ENCODE measurements at regions not wholly inside any gene's neighbourhood (a gene's known extent, or its start where the extent isn't known, plus 50 kb on each side); places are given as distances from the start of the nearest gene placed in this dataset.

- CTCF ChIA-PET, result no interaction called here
- POLR2A ChIA-PET, result no interaction called here
Observed at GRCh38 chr20:12575352-12576095, 433.2 kb upstream of the SPTLC3 start.

GRCh38 chr20:12577213-12577612, 431.6 kb upstream of the SPTLC3 start:
- H3K4me1 ChIP-seq (ENCODE audit: control insufficient read depth, insufficient read depth, low read length), result no peaks in the 10 kb centered on the region
- no peak for TF ChIP-seq ZNF785 (tag by site-specific recombination; IDR thresholded peaks at IDR 0.05)
- TF ChIP-seq ZNF513 (tag by site-specific recombination; IDR thresholded peaks at IDR 0.05), result no peak
- no peak for TF ChIP-seq OSR2 (tag by site-specific recombination; IDR thresholded peaks at IDR 0.05)
- no peak for TF ChIP-seq ZNF391 (tag by site-specific recombination; IDR thresholded peaks at IDR 0.05; ENCODE audit: borderline replicate concordance, low read depth)
- TF ChIP-seq ZNF530 (tag by site-specific recombination; IDR thresholded peaks at IDR 0.05; ENCODE audit: low read depth), result no peak
- no peak for TF ChIP-seq ZNF660 (tag by site-specific recombination; IDR thresholded peaks at IDR 0.05)
- no peak for TF ChIP-seq HOXA7 (CRISPR knock-in tag; IDR thresholded peaks at IDR 0.05; ENCODE audit: borderline replicate concordance)
- TF ChIP-seq ZNF302 (tag by site-specific recombination; IDR thresholded peaks at IDR 0.05; ENCODE audit: low read depth), result no peak
- no peak for TF ChIP-seq ZNF341 (tag by site-specific recombination; IDR thresholded peaks at IDR 0.05; ENCODE audit: low read depth)
- no peak for TF ChIP-seq KLF9 (tag by site-specific recombination; IDR thresholded peaks at IDR 0.05; ENCODE audit: low read depth)
- no peak for TF ChIP-seq ZNF133 (tag by site-specific recombination; IDR thresholded peaks at IDR 0.05)
- TF ChIP-seq ZNF2 (tag by site-specific recombination; IDR thresholded peaks at IDR 0.05), result no peak
- no peak for TF ChIP-seq HIC1 (tag by site-specific recombination; IDR thresholded peaks at IDR 0.05)
- TF ChIP-seq YY2 (tag by site-specific recombination; IDR thresholded peaks at IDR 0.05), result no peak
- TF ChIP-seq ZNF707 (tag by site-specific recombination; IDR thresholded peaks at IDR 0.05), result no peak
- TF ChIP-seq ZNF10 (tag by site-specific recombination; IDR thresholded peaks at IDR 0.05), result no peak
- no peak for TF ChIP-seq ZNF157 (tag by site-specific recombination; IDR thresholded peaks at IDR 0.05)
- ChIA-PET CTCF (no interaction called here), POLR2A (no interaction called here)
- H3K4me3 ChIP-seq (ENCODE audit: low read depth, low read length), result no peak overlapping the region
- no peaks in the 10 kb centered on the region for H3K36me3 ChIP-seq (ENCODE audit: control insufficient read depth in 2 of 2, insufficient read depth in 1 of 2, low read length in 2 of 2)
- H3K9me3 ChIP-seq (ENCODE audit: control insufficient read depth, insufficient read depth, low read depth, low read length), result no peaks in the 10 kb centered on the region
- H3K27ac ChIP-seq (ENCODE audit: extremely low read depth, low read depth, low read length), result no peak overlapping the region

More at GRCh38 chr20:12575352-12576095, 433.2 kb upstream of the SPTLC3 start:
- H3K27ac ChIP-seq (ENCODE audit: extremely low read depth, low read depth, low read length), result no peak overlapping the region
- H3K9me3 ChIP-seq (ENCODE audit: control insufficient read depth, insufficient read depth, low read depth, low read length), result no peaks in the 10 kb centered on the region
- H3K4me3 ChIP-seq (ENCODE audit: low read depth, low read length), result no peak overlapping the region
- no peaks in the 10 kb centered on the region for H3K36me3 ChIP-seq (ENCODE audit: control insufficient read depth in 2 of 2, insufficient read depth in 1 of 2, low read length in 2 of 2)
- TF ChIP-seq ZNF211 (tag by site-specific recombination; IDR thresholded peaks at IDR 0.05; ENCODE audit: low read depth) (no peak), ZNF530 (tag by site-specific recombination; IDR thresholded peaks at IDR 0.05; ENCODE audit: low read depth) (no peak), ZNF391 (tag by site-specific recombination; IDR thresholded peaks at IDR 0.05; ENCODE audit: borderline replicate concordance, low read depth) (no peak), ZNF223 (tag by site-specific recombination; IDR thresholded peaks at IDR 0.05) (no peak)
- H3K4me1 ChIP-seq (ENCODE audit: control insufficient read depth, insufficient read depth, low read length), result no peaks in the 10 kb centered on the region
